GM19397 (cell line): ENCODE measurements at regions not wholly inside any gene's neighbourhood (a gene's known extent, or its start where the extent isn't known, plus 50 kb on each side); places are given as distances from the start of the nearest gene placed in this dataset.
A peak's percentile ranks its signal among the peaks of the same experiment; 100 is the strongest.
"Not testable (repeated sequence)": the region's sequence is repeated elsewhere in the genome, so short reads cannot be mapped to it uniquely, and the experiment has no call there.

Experiments
- ATAC-seq: cut with Tn5 transposase; IDR thresholded peaks from one replicate; pipeline ENCODE4 v1.9.1; 2021; ENCODE audit warnings: mild to moderate bottlenecking, moderate library complexity; ENCODE audit not compliant: unreplicated experiment

- ATAC-seq = no peak
These were observed 289.5 kb downstream of the OMA1 start for GRCh38 chr1:58257003-58257402.

GRCh38 chr1:58256546-58256945 lies 290.0 kb downstream of the OMA1 start:
- no peak for ATAC-seq

- ATAC-seq = no peak
These were observed 290.5 kb downstream of the OMA1 start for GRCh38 chr1:58256041-58256440.

- no peak for ATAC-seq
These were observed 291.3 kb downstream of the OMA1 start for GRCh38 chr1:58255192-58255591.

GRCh38 chr1:58251430-58252073 lies 295.0 kb downstream of the OMA1 start:
- no peak for ATAC-seq

GRCh38 chr1:58250587-58250948 lies 296.0 kb downstream of the OMA1 start:
- no peak for ATAC-seq

- no peak for ATAC-seq
These were observed 296.6 kb downstream of the OMA1 start for GRCh38 chr1:58249737-58250586.

GRCh38 chr1:58249388-58249736 lies 297.2 kb downstream of the OMA1 start:
- ATAC-seq = no peak

GRCh38 chr1:58248791-58249190 lies 297.7 kb downstream of the OMA1 start:
- ATAC-seq = no peak

- ATAC-seq = no peak
These were observed 298.5 kb downstream of the OMA1 start for GRCh38 chr1:58248072-58248471.

GRCh38 chr1:58246549-58246948 lies 300.0 kb downstream of the OMA1 start:
- ATAC-seq = no peak

GRCh38 chr1:58244872-58245271 lies 301.7 kb downstream of the OMA1 start:
- no peak for ATAC-seq

GRCh38 chr1:58238846-58239245 lies 307.7 kb downstream of the OMA1 start:
- ATAC-seq = no peak

- ATAC-seq = no peak
These were observed 312.8 kb downstream of the OMA1 start for GRCh38 chr1:58233729-58234128.

- ATAC-seq = peak; percentile 61
These were observed 315.3 kb downstream of the OMA1 start for GRCh38 chr1:58231204-58231603.

- ATAC-seq = no peak
These were observed 318.9 kb downstream of the OMA1 start for GRCh38 chr1:58227604-58228003.

- ATAC-seq = no peak
These were observed 323.0 kb downstream of the OMA1 start for GRCh38 chr1:58223522-58223921.

- ATAC-seq = no peak
These were observed 325.6 kb downstream of the OMA1 start for GRCh38 chr1:58220836-58221472.

- ATAC-seq = not testable (repeated sequence)
These were observed 330.4 kb downstream of the OMA1 start for GRCh38 chr1:58216169-58216568.

- ATAC-seq = no peak
These were observed 331.9 kb downstream of the OMA1 start for GRCh38 chr1:58214674-58215073.

GRCh38 chr1:58211869-58212268 lies 334.7 kb downstream of the OMA1 start:
- no peak for ATAC-seq

- no peak for ATAC-seq
These were observed 337.0 kb downstream of the OMA1 start for GRCh38 chr1:58209575-58209974.
